H9 (cell line): ENCODE measurements at regions not wholly inside any gene's neighbourhood (a gene's known extent, or its start where the extent isn't known, plus 50 kb on each side); places are given as distances from the start of the nearest gene placed in this dataset.

Experiments used
- DNase-seq: peaks from one replicate; pipeline ENCODE4 v3.0.0-alpha.2; 2017
- H2AFZ ChIP-seq: one replicate; pipeline ENCODE4 v1.6.1; 2013; ENCODE audit warnings: mild to moderate bottlenecking, low read length, control low read depth, moderate library complexity
- H2AK5ac ChIP-seq: 2 replicates; pipeline ENCODE4 v1.6.1; 2013; ENCODE audit warnings: low read length, control low read depth, mixed read lengths; ENCODE audit not compliant: insufficient read length
- H2BK120ac ChIP-seq: one replicate; pipeline ENCODE4 v1.6.1; 2013; ENCODE audit warnings: low read depth, mild to moderate bottlenecking, low read length, control low read depth, inconsistent platforms; ENCODE audit not compliant: poor library complexity, severe bottlenecking
- H2BK12ac ChIP-seq: 2 replicates; pipeline ENCODE4 v1.6.1; 2013; ENCODE audit warnings: low read length, control low read depth, mixed read lengths, low read depth; ENCODE audit not compliant: insufficient read length
- H2BK15ac ChIP-seq: 2 replicates; pipeline ENCODE4 v1.6.1; 2013; ENCODE audit warnings: low read depth, low read length, control low read depth
- H2BK20ac ChIP-seq: one replicate; pipeline ENCODE4 v1.6.1; 2013; ENCODE audit warnings: low read depth, mild to moderate bottlenecking, low read length, control low read depth, inconsistent platforms; ENCODE audit not compliant: poor library complexity, severe bottlenecking
- H2BK5ac ChIP-seq: 2 replicates; pipeline ENCODE4 v1.6.1; 2013; ENCODE audit warnings: low read length, control low read depth, mixed read lengths; ENCODE audit not compliant: insufficient read length
- H3K14ac ChIP-seq: 2 replicates; pipeline ENCODE4 v1.6.1; 2013; ENCODE audit warnings: low read length, control low read depth; ENCODE audit not compliant: insufficient read depth
- H3K18ac ChIP-seq: 2 replicates; pipeline ENCODE4 v1.6.1; 2013; ENCODE audit warnings: low read depth, mild to moderate bottlenecking, mixed read lengths, low read length, control low read depth; ENCODE audit not compliant: insufficient read length
- H3K23ac ChIP-seq: 2 replicates; pipeline ENCODE4 v1.6.1; 2013; ENCODE audit warnings: low read length, control low read depth, mixed read lengths, low read depth; ENCODE audit not compliant: insufficient read length
- H3K23me2 ChIP-seq: 2 replicates; pipeline ENCODE4 v1.6.1; 2013; ENCODE audit warnings: low read depth, mild to moderate bottlenecking, mixed read lengths, low read length, control low read depth; ENCODE audit not compliant: insufficient read length, poor library complexity, severe bottlenecking
- H3K27ac ChIP-seq: 2 replicates; pipeline ENCODE4 v1.5.1; 2013; ENCODE audit warnings: low read length, control low read depth, mixed read lengths, low read depth; ENCODE audit not compliant: insufficient read length
- H3K27me3 ChIP-seq: 2 replicates; pipeline ENCODE4 v1.6.1; 2013; ENCODE audit warnings: low read length, control low read depth, inconsistent platforms; ENCODE audit not compliant: insufficient read depth
- H3K4ac ChIP-seq: 2 replicates; pipeline ENCODE4 v1.6.1; 2013; ENCODE audit warnings: low read depth, mild to moderate bottlenecking, control low read depth, inconsistent platforms, low read length, moderate library complexity
- H3K4me1 ChIP-seq: 2 replicates; pipeline ENCODE4 v1.6.1; 2013; ENCODE audit warnings: low read length, control low read depth, inconsistent platforms; ENCODE audit not compliant: insufficient read depth
- H3K4me2 ChIP-seq: 2 replicates; pipeline ENCODE4 v1.6.1; 2013; ENCODE audit warnings: low read length, control low read depth, mixed read lengths; ENCODE audit not compliant: insufficient read length, insufficient read depth
- H3K56ac ChIP-seq: 2 replicates; pipeline ENCODE4 v1.6.1; 2013; ENCODE audit warnings: low read depth, mild to moderate bottlenecking, mixed read lengths, low read length, control low read depth; ENCODE audit not compliant: insufficient read length
- H3K79me1 ChIP-seq: 2 replicates; pipeline ENCODE4 v1.6.1; 2013; ENCODE audit warnings: low read depth, mild to moderate bottlenecking, moderate library complexity, low read length, control low read depth, inconsistent platforms; ENCODE audit not compliant: insufficient read depth, poor library complexity, severe bottlenecking
- H3K79me2 ChIP-seq: 2 replicates; pipeline ENCODE4 v1.6.1; 2013; ENCODE audit warnings: low read length, control low read depth, inconsistent platforms; ENCODE audit not compliant: insufficient read depth
- H3K9ac ChIP-seq: 2 replicates; pipeline ENCODE4 v1.6.1; 2013; ENCODE audit warnings: low read length, control low read depth, mixed read lengths; ENCODE audit not compliant: insufficient read length; ENCODE audit errors: extremely low read depth
- H3K9me3 ChIP-seq: one replicate; pipeline ENCODE4 v1.6.1; 2013; ENCODE audit warnings: low read depth, low read length, inconsistent platforms; ENCODE audit not compliant: control insufficient read depth
- H3T11ph ChIP-seq: one replicate; pipeline ENCODE4 v1.6.1; 2013; ENCODE audit warnings: mild to moderate bottlenecking, low read length, control low read depth, inconsistent platforms
- H4K20me1 ChIP-seq: one replicate; pipeline ENCODE4 v1.6.1; 2013; ENCODE audit not compliant: control insufficient read depth, insufficient read length, insufficient read depth
- H4K5ac ChIP-seq: 2 replicates; pipeline ENCODE4 v1.6.1; 2013; ENCODE audit warnings: low read depth, mild to moderate bottlenecking, mixed read lengths, low read length, control low read depth; ENCODE audit not compliant: insufficient read length
- H4K8ac ChIP-seq: replicated peaks from 2 replicates; pipeline ENCODE4 v1.6.1; 2013; ENCODE audit warnings: low read length, control low read depth, mixed read lengths, low read depth; ENCODE audit not compliant: insufficient read length
- H4K91ac ChIP-seq: 2 replicates; pipeline ENCODE4 v1.6.1; 2013; ENCODE audit warnings: low read depth, mild to moderate bottlenecking, moderate library complexity, mixed read lengths, low read length, control low read depth; ENCODE audit not compliant: insufficient read length
- H3K27ac Mint-ChIP-seq, 3 experiments: 2 replicates in 2 of 3; 3 replicates in 1 of 3; pipeline ENCODE4 v1.8.0; 2020 to 2021; ENCODE audit warnings: mixed read lengths in 3 of 3, mild to moderate bottlenecking in 1 of 3, moderate library complexity in 1 of 3
- H3K27me3 Mint-ChIP-seq: 2 replicates; pipeline ENCODE4 v1.8.0; 2021; ENCODE audit warnings: low read depth, mild to moderate bottlenecking, moderate library complexity, mixed read lengths
- H3K36me3 Mint-ChIP-seq, 3 experiments: 2 replicates in 2 of 3; 3 replicates in 1 of 3; pipeline ENCODE4 v1.8.0; 2020 to 2021; ENCODE audit warnings: low read depth in 3 of 3, mixed read lengths in 3 of 3; ENCODE audit not compliant: insufficient read depth in 1 of 3
- H3K4me1 Mint-ChIP-seq, 2 experiments: 2 replicates each; pipeline ENCODE4 v1.8.0; 2020; ENCODE audit warnings: mixed read lengths in 2 of 2
- H3K4me3 Mint-ChIP-seq, 2 experiments: 2 replicates in 1 of 2; 3 replicates in 1 of 2; pipeline ENCODE4 v1.8.0; 2020 to 2021; ENCODE audit warnings: mild to moderate bottlenecking in 2 of 2, mixed read lengths in 2 of 2, moderate library complexity in 1 of 2
- H3K9me3 Mint-ChIP-seq, 2 experiments: 2 replicates in 1 of 2; 3 replicates in 1 of 2; pipeline ENCODE4 v1.8.0; 2020; ENCODE audit warnings: mild to moderate bottlenecking in 2 of 2, mixed read lengths in 2 of 2, moderate library complexity in 1 of 2
- CTCF ChIP-seq: fragments of 200-600 bp; sonication (generic); conservative IDR thresholded peaks from 3 replicates; pipeline ENCODE4 v1.8.0; 2021; ENCODE audit warnings: antibody characterized with exemption, mild to moderate bottlenecking
- WGBS: extraction: QIAGEN DNeasy Blood & Tissue Kit; methylation state at CpG from one replicate; pipeline ENCODE4 v1.1.7; 2013; ENCODE audit warnings: missing lambda C conversion rate, low lambda C conversion rate, mixed read lengths; ENCODE audit not compliant: insufficient read length; ENCODE audit errors: extremely low coverage; 5-methylcytosine and 5-hydroxymethylcytosine counted together

- Histone ChIP-seq H3K79me2 (no peaks in the 10 kb centered on the region), H3K18ac (no peak overlapping the region), H3K14ac (no peak overlapping the region), H2AFZ (no peak overlapping the region), H3K9ac (no peak overlapping the region), H3K4me2 (no peak overlapping the region), H2AK5ac (no peak overlapping the region), H4K20me1 (no peaks in the 10 kb centered on the region), H4K5ac (no peak overlapping the region), H4K8ac (no peak overlapping the region), H4K91ac (no peak overlapping the region), H2BK120ac (no peak overlapping the region), H3K4ac (no peak overlapping the region), H3T11ph (no peak overlapping the region), H3K27ac (no peak overlapping the region), H3K56ac (no peak overlapping the region), H2BK12ac (no peak overlapping the region), H2BK20ac (no peak overlapping the region), H3K23ac (no peak overlapping the region), H3K4me1 (no peaks in the 10 kb centered on the region), H3K27me3 (no peaks in the 10 kb centered on the region), H2BK15ac (no peak overlapping the region), H3K79me1 (no peaks in the 10 kb centered on the region), H3K23me2 (no peaks in the 10 kb centered on the region), H2BK5ac (no peak overlapping the region), H3K9me3 (no peaks in the 10 kb centered on the region)
- no peaks in the 10 kb centered on the region for H3K36me3 Mint-ChIP-seq
- H3K9me3 Mint-ChIP-seq: no peaks in the 10 kb centered on the region
- WGBS: no CpG with 5 or more reads among the region's 2 CpGs
- no peaks in the 10 kb centered on the region for H3K27me3 Mint-ChIP-seq
- no peak overlapping the region for H3K4me3 Mint-ChIP-seq
- no peak overlapping the region for H3K27ac Mint-ChIP-seq
- H3K4me1 Mint-ChIP-seq: peaks cover 0 to 4% of the 10 kb centered on the region in 2 experiments; a peak in 1 of 4 replicates
- no peak for TF ChIP-seq CTCF
- no peak for DNase-seq
These were observed 249.9 kb upstream of the FLRT2 start for GRCh38 chr14:85280074-85280473.
